K562 (cell line): ENCODE measurements at regions not wholly inside any gene's neighbourhood (a gene's known extent, or its start where the extent isn't known, plus 50 kb on each side); places are given as distances from the start of the nearest gene placed in this dataset.

Source experiments
- ATAC-seq: fragments of 200-7000 bp; cut with Tn5 transposase; 3 replicates; pipeline ENCODE4 v1.9.1; 2020; ENCODE audit warnings: moderate library complexity
- BruUV-seq: library from RNA; stranded (reverse); fragments of 400-500 nt; replicated peaks from 2 replicates; lab custom pipeline; 2021; lab: Mats Ljungman, UMichigan
- CTCF ChIA-PET: fragments of 300-600 bp; formaldehyde crosslinking; extraction: SDS; loops from one replicate; lab custom pipeline; 2021; ENCODE audit warnings: low intra/inter-chr PET ratio; lab: Yijun Ruan, JAX
- POLR2A ChIA-PET: fragments of 300-600, 350-650 bp; sonication (Branson Sonifier 250); formaldehyde crosslinking; extraction: SDS; loops from one replicate; lab custom pipeline; 2021; ENCODE audit warnings: antibody characterized with exemption, inconsistent platforms; lab: Yijun Ruan, JAX
- DNase-seq, 4 experiments: peaks; one replicate each; pipeline versions ENCODE4 v3.0.0 to v3.0.0-alpha.2; 2011 to 2018; ENCODE audit warnings: low spot score in 3 of 4, mixed read lengths in 3 of 4; ENCODE audit errors: extremely low read depth in 1 of 4
- FAIRE-seq: peaks from 2 replicates; lab custom pipeline; 2011; peaks lifted over from hg19 to GRCh38; lab: Jason Lieb, UNC
- H2AFZ ChIP-seq: 2 replicates; pipeline ENCODE4 v1.6.0; 2011; ENCODE audit warnings: low read depth, low read length, control low read depth, inconsistent platforms
- H3K27ac ChIP-seq: fragments of 200-600 bp; 3 replicates; pipeline ENCODE4 v1.8.0; 2011; ENCODE audit warnings: low read depth, mild to moderate bottlenecking, control low read depth, inconsistent platforms, low read length, moderate library complexity, mixed read lengths; ENCODE audit errors: extremely low read depth
- H3K27me3 ChIP-seq, 2 experiments: fragments of 300-600 bp in 1 of 2; 2 replicates in 1 of 2; 3 replicates in 1 of 2; pipeline versions ENCODE4 v1.6.0 to v1.8.0; 2011; ENCODE audit warnings: inconsistent platforms in 2 of 2, low read length in 2 of 2, mild to moderate bottlenecking in 1 of 2, mixed read lengths in 1 of 2, moderate library complexity in 1 of 2; ENCODE audit not compliant: control insufficient read depth in 2 of 2, insufficient read depth in 2 of 2
- H3K36me3 ChIP-seq: fragments of 300-600 bp; 3 replicates; pipeline ENCODE4 v1.8.0; 2011; ENCODE audit warnings: mild to moderate bottlenecking, low read length, inconsistent platforms; ENCODE audit not compliant: control insufficient read depth, insufficient read depth
- H3K4me1 ChIP-seq, 2 experiments: fragments of 200-600 bp in 1 of 2; replicated peaks in 1 of 2; 2 replicates in 1 of 2; 3 replicates in 1 of 2; pipeline versions ENCODE4 v1.5.1 to v1.8.0; 2011; ENCODE audit warnings: inconsistent platforms in 2 of 2, low read length in 2 of 2, mild to moderate bottlenecking in 1 of 2, mixed read lengths in 1 of 2, moderate library complexity in 1 of 2; ENCODE audit not compliant: control insufficient read depth in 2 of 2, insufficient read depth in 2 of 2
- H3K4me2 ChIP-seq: 2 replicates; pipeline ENCODE4 v1.6.1; 2011; ENCODE audit warnings: low read length, control low read depth, inconsistent platforms, mixed read lengths; ENCODE audit not compliant: insufficient read depth
- H3K4me3 ChIP-seq: fragments of 200-600 bp; sonication (generic), shearing (Covaris generic); 2 replicates; pipeline ENCODE4 v1.5.1; 2016; ENCODE audit warnings: control low read depth, inconsistent platforms
- H3K79me2 ChIP-seq: fragments of 200-600 bp; 3 replicates; pipeline ENCODE4 v1.8.0; 2011; ENCODE audit warnings: low read length, inconsistent platforms; ENCODE audit not compliant: control insufficient read depth, insufficient read depth
- H3K9ac ChIP-seq, 2 experiments: 2 replicates each; pipeline versions ENCODE4 v1.6.0 to v1.6.1; 2011; ENCODE audit warnings: low read depth in 2 of 2, low read length in 2 of 2, control low read depth in 1 of 2, inconsistent platforms in 1 of 2, mild to moderate bottlenecking in 1 of 2, mixed read lengths in 1 of 2; ENCODE audit not compliant: insufficient read depth in 1 of 2
- H3K9me1 ChIP-seq: one replicate; pipeline ENCODE4 v1.6.0; 2011; ENCODE audit warnings: inconsistent platforms, mild to moderate bottlenecking, low read length, moderate library complexity; ENCODE audit not compliant: control insufficient read depth, insufficient read depth
- H3K9me3 ChIP-seq: replicated peaks from 2 replicates; pipeline ENCODE4 v1.5.1; 2011; ENCODE audit warnings: low read depth, low read length, inconsistent platforms; ENCODE audit not compliant: control insufficient read depth, insufficient read depth
- H4K20me1 ChIP-seq: replicated peaks from 2 replicates; pipeline ENCODE4 v1.6.1; 2011; ENCODE audit warnings: low read length, inconsistent platforms, mixed read lengths; ENCODE audit not compliant: control insufficient read depth, insufficient read depth
- CCNT2 ChIP-seq: IDR thresholded peaks from 2 replicates; pipeline ENCODE4 v1.6.1; 2011; ENCODE audit warnings: borderline replicate concordance, low read depth, mild to moderate bottlenecking, moderate library complexity, mixed read lengths, low read length; ENCODE audit not compliant: insufficient read length; ENCODE audit errors: extremely low read depth
- EHMT2 ChIP-seq: fragments of 450-650 bp; IDR thresholded peaks from 2 replicates; pipeline ENCODE4 v1.6.1; 2018; ENCODE audit warnings: antibody characterized with exemption
- ELF4 ChIP-seq: fragments of 450-650 bp; formaldehyde crosslinking; IDR thresholded peaks from 2 replicates; pipeline ENCODE4 v1.4.0; 2022; ENCODE audit warnings: missing genetic modification characterization
- FOS ChIP-seq: IDR thresholded peaks from 3 replicates; pipeline ENCODE4 v1.6.1; 2011; ENCODE audit not compliant: insufficient read length; ENCODE audit errors: extremely low read depth
- FOXK1 ChIP-seq: sonication (generic); formaldehyde crosslinking; IDR thresholded peaks from 2 replicates; pipeline ENCODE4 v1.8.0; 2022; ENCODE audit warnings: missing genetic modification reagents, mild to moderate bottlenecking, borderline replicate concordance
- HNRNPUL1 ChIP-seq: fragments of 200-400 bp; formaldehyde crosslinking; IDR thresholded peaks from 2 replicates; pipeline ENCODE4 v1.6.1; 2017; ENCODE audit warnings: low read length
- PKNOX1 ChIP-seq: fragments of 450-650 bp; IDR thresholded peaks from 2 replicates; pipeline ENCODE4 v1.6.1; 2016
- POLR2AphosphoS5 ChIP-seq: IDR thresholded peaks from 2 replicates; pipeline ENCODE4 v1.6.1; 2011; ENCODE audit warnings: mild to moderate bottlenecking, low read depth, low read length, moderate library complexity; ENCODE audit not compliant: control insufficient read depth, insufficient read depth
- SETDB1 ChIP-seq: IDR thresholded peaks from one replicate; pipeline ENCODE4 v1.6.1; 2012; ENCODE audit warnings: low read length, control low read depth, inconsistent platforms
- SMC3 ChIP-seq: conservative IDR thresholded peaks from 2 replicates; pipeline ENCODE4 v1.6.1; 2011; ENCODE audit warnings: low read depth, low read length, improper control_type of control experiment; ENCODE audit not compliant: insufficient read depth
- TFE3 ChIP-seq: fragments of 450-650 bp; formaldehyde crosslinking; IDR thresholded peaks from 2 replicates; pipeline ENCODE4 v1.4.0; 2020; ENCODE audit warnings: mild to moderate bottlenecking, mixed read lengths
- ZNF668 ChIP-seq: fragments of 250-450 bp; sonication (Bioruptor Pico); IDR thresholded peaks from 2 replicates; pipeline ENCODE4 v1.8.0; 2022; ENCODE audit warnings: mild to moderate bottlenecking, inconsistent platforms
- ZNF79 ChIP-seq: fragments of 250-450 bp; sonication (Bioruptor Pico); IDR thresholded peaks from 2 replicates; pipeline ENCODE4 v1.4.0; 2020; ENCODE audit warnings: low read depth, mild to moderate bottlenecking, moderate library complexity
- WGBS: fragments of 100-300 bp; shearing (Covaris generic); methylation state at CpG from one replicate; pipeline ENCODE4 v1.1.6; 2016; ENCODE audit warnings: low coverage, mixed read lengths; ENCODE audit not compliant: insufficient coverage; ENCODE audit errors: missing lambda C conversion rate; 5-methylcytosine and 5-hydroxymethylcytosine counted together
- in situ Hi-C: fragments of 300-500 bp; cut with MboI; formaldehyde crosslinking; loops from 4 replicates; pipeline ENCODE4 v1.15.0; 2018; ENCODE audit warnings: inconsistent platforms, mixed read lengths
- intact Hi-C: fragments of 100-400 bp; cut with micrococcal nuclease; formaldehyde crosslinking; loops from 2 replicates; pipeline ENCODE4 v1.14.2; 2022
- TF ChIP-seq, protein P1 (sequence below): sonication (generic); formaldehyde crosslinking; IDR thresholded peaks from 2 replicates; pipeline ENCODE4 v1.8.1; 2022; ENCODE audit warnings: missing genetic modification reagents
- TF ChIP-seq, protein P2 (sequence below): fragments of 450-650 bp; IDR thresholded peaks from 2 replicates; pipeline ENCODE4 v1.6.1; 2016; ENCODE audit warnings: antibody characterized with exemption
- TF ChIP-seq, protein P3 (sequence below): sonication (generic); formaldehyde crosslinking; IDR thresholded peaks from 2 replicates; pipeline ENCODE4 v1.8.0; 2022; ENCODE audit warnings: missing genetic modification reagents, mild to moderate bottlenecking, moderate library complexity, borderline replicate concordance

GRCh38 chr7:24199978-24200377 lies 84.0 kb upstream of the NPY start:
- DNase-seq (no peak), FAIRE-seq (no peak), ATAC-seq (no peak)
- no TSS peak for BruUV-seq
- Histone ChIP-seq H3K9me3 (no peaks in the 10 kb centered on the region), H3K9me1 (no peaks in the 10 kb centered on the region), H3K4me2 (no peak overlapping the region), H4K20me1 (no peaks in the 10 kb centered on the region), H2AFZ (no peak overlapping the region), H3K4me3 (no peak overlapping the region), H3K79me2 (no peaks in the 10 kb centered on the region), H3K9ac (no peak overlapping the region), H3K27ac (no peak overlapping the region), H3K27me3 (no peaks in the 10 kb centered on the region), H3K36me3 (no peaks in the 10 kb centered on the region), H3K4me1 (no peaks in the 10 kb centered on the region)
- POLR2A ChIA-PET: interaction anchor here (0.5 kb wide), 1 partner anchor 898 kb away, joined by 3 read pairs; no protein-coding TSS in a partner anchor
- in situ Hi-C loops (no loop called here), intact Hi-C loops (no loop called here)
- 0% methylated on average over 1 of the region's 1 CpG for WGBS
- CTCF ChIA-PET: interaction anchor here (0.6 kb wide), 1 partner anchor 898 kb away, joined by 3 read pairs; no protein-coding TSS in a partner anchor
- TF ChIP-seq FOS: no peak
- no peak for TF ChIP-seq FOXK1 (CRISPR knock-in tag)
- TF ChIP-seq, protein P1, sequence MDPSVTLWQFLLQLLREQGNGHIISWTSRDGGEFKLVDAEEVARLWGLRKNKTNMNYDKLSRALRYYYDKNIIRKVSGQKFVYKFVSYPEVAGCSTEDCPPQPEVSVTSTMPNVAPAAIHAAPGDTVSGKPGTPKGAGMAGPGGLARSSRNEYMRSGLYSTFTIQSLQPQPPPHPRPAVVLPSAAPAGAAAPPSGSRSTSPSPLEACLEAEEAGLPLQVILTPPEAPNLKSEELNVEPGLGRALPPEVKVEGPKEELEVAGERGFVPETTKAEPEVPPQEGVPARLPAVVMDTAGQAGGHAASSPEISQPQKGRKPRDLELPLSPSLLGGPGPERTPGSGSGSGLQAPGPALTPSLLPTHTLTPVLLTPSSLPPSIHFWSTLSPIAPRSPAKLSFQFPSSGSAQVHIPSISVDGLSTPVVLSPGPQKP (CRISPR knock-in tag): no peak
- TF ChIP-seq ELF4: no peak
- TF ChIP-seq POLR2AphosphoS5: no peak
- TF ChIP-seq TFE3 (CRISPR knock-in tag): no peak
- no peak for TF ChIP-seq SMC3
- no peak for TF ChIP-seq PKNOX1
- TF ChIP-seq ZNF668 (CRISPR knock-in tag): no peak
- TF ChIP-seq EHMT2: no peak
- no peak for TF ChIP-seq SETDB1
- no peak for TF ChIP-seq ZNF79
- TF ChIP-seq, protein P2, sequence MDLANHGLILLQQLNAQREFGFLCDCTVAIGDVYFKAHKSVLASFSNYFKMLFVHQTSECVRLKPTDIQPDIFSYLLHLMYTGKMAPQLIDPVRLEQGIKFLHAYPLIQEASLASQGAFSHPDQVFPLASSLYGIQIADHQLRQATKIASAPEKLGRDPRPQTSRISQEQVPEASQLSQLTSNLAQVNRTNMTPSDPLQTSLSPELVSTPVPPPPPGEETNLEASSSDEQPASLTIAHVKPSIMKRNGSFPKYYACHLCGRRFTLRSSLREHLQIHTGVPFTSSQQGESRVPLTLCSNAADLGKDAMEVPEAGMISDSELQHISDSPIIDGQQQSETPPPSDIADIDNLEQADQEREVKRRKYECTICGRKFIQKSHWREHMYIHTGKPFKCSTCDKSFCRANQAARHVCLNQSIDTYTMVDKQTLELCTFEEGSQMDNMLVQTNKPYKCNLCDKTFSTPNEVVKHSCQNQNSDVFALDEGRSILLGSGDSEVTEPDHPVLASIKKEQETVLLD: no peak
- TF ChIP-seq CCNT2: no peak
- TF ChIP-seq HNRNPUL1: no peak
- TF ChIP-seq, protein P3, sequence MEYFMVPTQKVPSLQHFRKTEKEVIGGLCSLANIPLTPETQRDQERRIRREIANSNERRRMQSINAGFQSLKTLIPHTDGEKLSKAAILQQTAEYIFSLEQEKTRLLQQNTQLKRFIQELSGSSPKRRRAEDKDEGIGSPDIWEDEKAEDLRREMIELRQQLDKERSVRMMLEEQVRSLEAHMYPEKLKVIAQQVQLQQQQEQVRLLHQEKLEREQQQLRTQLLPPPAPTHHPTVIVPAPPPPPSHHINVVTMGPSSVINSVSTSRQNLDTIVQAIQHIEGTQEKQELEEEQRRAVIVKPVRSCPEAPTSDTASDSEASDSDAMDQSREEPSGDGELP: no peak
